HEK293T (cell line): ENCODE measurements at regions not wholly inside any gene's neighbourhood (a gene's known extent, or its start where the extent isn't known, plus 50 kb on each side); places are given as distances from the start of the nearest gene placed in this dataset.

Source experiments
- CTBP1 ChIP-seq: fragments of 450-650 bp; IDR thresholded peaks from 2 replicates; pipeline ENCODE4 v1.6.1; 2016; ENCODE audit warnings: borderline replicate concordance
- ELF4 ChIP-seq: fragments of 450-650 bp; IDR thresholded peaks from 2 replicates; pipeline ENCODE4 v1.6.1; 2017; ENCODE audit warnings: antibody characterized with exemption
- FOXA1 ChIP-seq: fragments of 450-650 bp; IDR thresholded peaks from 2 replicates; pipeline ENCODE4 v1.6.1; 2016; ENCODE audit warnings: mild to moderate bottlenecking
- FOXK2 ChIP-seq: fragments of 450-650 bp; IDR thresholded peaks from 2 replicates; pipeline ENCODE4 v1.6.1; 2016; ENCODE audit warnings: mild to moderate bottlenecking
- L3MBTL2 ChIP-seq: fragments of 450-650 bp; conservative IDR thresholded peaks from 2 replicates; pipeline ENCODE4 v1.6.1; 2016; ENCODE audit warnings: mild to moderate bottlenecking
- LEF1 ChIP-seq: fragments of 450-650 bp; IDR thresholded peaks from 2 replicates; pipeline ENCODE4 v1.6.1; 2017; ENCODE audit warnings: mild to moderate bottlenecking, borderline replicate concordance
- NFRKB ChIP-seq: fragments of 450-650 bp; IDR thresholded peaks from 2 replicates; pipeline ENCODE4 v1.6.1; 2016; ENCODE audit warnings: mild to moderate bottlenecking, moderate library complexity
- SUZ12 ChIP-seq: fragments of 450-650 bp; IDR thresholded peaks from 2 replicates; pipeline ENCODE4 v1.6.1; 2016; ENCODE audit warnings: mild to moderate bottlenecking
- TF ChIP-seq, protein P1 (sequence below): fragments of 450-650 bp; IDR thresholded peaks from 2 replicates; pipeline ENCODE4 v1.6.1; 2016

DNA sequence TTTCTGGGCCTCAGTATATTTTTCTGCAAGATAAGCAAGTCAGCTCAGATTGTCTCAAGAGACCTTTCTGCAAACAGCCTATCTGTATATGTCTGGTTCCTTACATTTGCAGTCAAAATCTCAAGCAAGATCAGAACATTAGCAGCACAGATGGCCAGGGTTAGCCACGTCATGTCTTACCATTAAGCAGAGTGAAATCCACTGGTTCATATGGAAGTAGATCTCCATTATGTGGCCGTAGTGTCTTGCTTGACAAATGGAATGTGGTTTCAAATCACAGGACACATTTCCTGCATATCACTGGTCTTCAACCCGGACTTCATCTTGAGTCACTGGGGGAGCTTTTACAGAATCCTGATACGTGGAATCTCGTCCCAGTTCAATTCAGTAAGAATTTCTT, 500.2 kb downstream of the FBXO15 start:
- TF ChIP-seq L3MBTL2: no peak
- no peak for TF ChIP-seq NFRKB
- no peak for TF ChIP-seq CTBP1
- TF ChIP-seq FOXA1: no peak
- no peak for TF ChIP-seq LEF1
- TF ChIP-seq ELF4: no peak
- TF ChIP-seq, protein P1, sequence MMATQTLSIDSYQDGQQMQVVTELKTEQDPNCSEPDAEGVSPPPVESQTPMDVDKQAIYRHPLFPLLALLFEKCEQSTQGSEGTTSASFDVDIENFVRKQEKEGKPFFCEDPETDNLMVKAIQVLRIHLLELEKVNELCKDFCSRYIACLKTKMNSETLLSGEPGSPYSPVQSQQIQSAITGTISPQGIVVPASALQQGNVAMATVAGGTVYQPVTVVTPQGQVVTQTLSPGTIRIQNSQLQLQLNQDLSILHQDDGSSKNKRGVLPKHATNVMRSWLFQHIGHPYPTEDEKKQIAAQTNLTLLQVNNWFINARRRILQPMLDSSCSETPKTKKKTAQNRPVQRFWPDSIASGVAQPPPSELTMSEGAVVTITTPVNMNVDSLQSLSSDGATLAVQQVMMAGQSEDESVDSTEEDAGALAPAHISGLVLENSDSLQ: no peak
- no peak for TF ChIP-seq SUZ12
- TF ChIP-seq FOXK2: no peak
